PC-9 (cell line): ENCODE measurements at regions not wholly inside any gene's neighbourhood (a gene's known extent, or its start where the extent isn't known, plus 50 kb on each side); places are given as distances from the start of the nearest gene placed in this dataset.

ENCODE experiments used
- BruUV-seq: library from RNA; stranded (reverse); fragments of 400-500 nt; replicated peaks from 2 replicates; lab custom pipeline; 2021; lab: Mats Ljungman, UMichigan
- CTCF ChIA-PET: fragments of 300-600 bp; sonication (Branson Sonifier 250); formaldehyde crosslinking; loops from one replicate; lab custom pipeline; 2022; ENCODE audit warnings: antibody characterized with exemption; lab: Charles Lee
- POLR2A ChIA-PET: fragments of 300-600 bp; sonication (Branson Sonifier 250); formaldehyde crosslinking; loops from one replicate; lab custom pipeline; 2022; ENCODE audit warnings: antibody characterized with exemption; ENCODE audit not compliant: unreplicated experiment; lab: Charles Lee
- DNase-seq, 2 experiments: peaks; one replicate each; pipeline versions ENCODE4 v3.0.0 to v3.0.0-alpha.2; 2015 to 2022; ENCODE audit warnings: mixed read lengths in 1 of 2
- H2AFZ ChIP-seq: fragments of 200-600 bp; sonication (generic); 2 replicates; pipeline ENCODE4 v1.8.1; 2017; ENCODE audit warnings: antibody characterized with exemption
- H3F3A ChIP-seq: fragments of 200-600 bp; sonication (generic); 2 replicates; pipeline ENCODE4 v1.8.1; 2017; ENCODE audit warnings: antibody characterized with exemption, mild to moderate bottlenecking, low read depth; ENCODE audit not compliant: insufficient read depth
- H3K27ac ChIP-seq: fragments of 200-600 bp; sonication (generic); 2 replicates; pipeline ENCODE4 v1.6.1; 2016; ENCODE audit warnings: mixed run types
- H3K27me3 ChIP-seq: fragments of 200-600 bp; sonication (generic); 2 replicates; pipeline ENCODE4 v1.6.1; 2016; ENCODE audit warnings: low read depth, mixed run types; ENCODE audit not compliant: insufficient read depth
- H3K36me3 ChIP-seq: fragments of 200-600 bp; sonication (generic); 2 replicates; pipeline ENCODE4 v1.6.1; 2016; ENCODE audit warnings: low read depth, mixed run types
- H3K4me1 ChIP-seq: fragments of 200-600 bp; sonication (generic); replicated peaks from 2 replicates; pipeline ENCODE4 v1.6.1; 2016; ENCODE audit warnings: mixed run types; ENCODE audit not compliant: insufficient read depth
- H3K4me2 ChIP-seq: fragments of 200-600 bp; sonication (generic); 2 replicates; pipeline ENCODE4 v1.6.1; 2017; ENCODE audit warnings: mixed run types
- H3K4me3 ChIP-seq: fragments of 200-600 bp; sonication (generic); 2 replicates; pipeline ENCODE4 v1.6.1; 2016; ENCODE audit warnings: mixed run types
- H3K79me2 ChIP-seq: fragments of 200-600 bp; sonication (generic); 2 replicates; pipeline ENCODE4 v1.6.1; 2017; ENCODE audit warnings: low read depth, mixed run types
- H3K9me2 ChIP-seq: fragments of 200-600 bp; sonication (generic); 2 replicates; pipeline ENCODE4 v1.8.1; 2017; ENCODE audit warnings: mild to moderate bottlenecking; ENCODE audit not compliant: insufficient read depth
- H3K9me3 ChIP-seq: fragments of 200-600 bp; sonication (generic); 2 replicates; pipeline ENCODE4 v1.8.1; 2016; ENCODE audit warnings: low read depth; ENCODE audit not compliant: insufficient read depth
- H4K20me1 ChIP-seq: fragments of 200-600 bp; sonication (generic); 2 replicates; pipeline ENCODE4 v1.8.1; 2017; ENCODE audit not compliant: insufficient read depth
- EZH2 ChIP-seq: fragments of 200-600 bp; sonication (generic); IDR thresholded peaks from 2 replicates; pipeline ENCODE4 v1.8.0; 2017; ENCODE audit warnings: antibody characterized with exemption, low read depth
- intact Hi-C: fragments of 100-400 bp; cut with micrococcal nuclease; formaldehyde crosslinking; loops from one replicate; pipeline ENCODE4 v1.10.0; 2022; ENCODE audit not compliant: unreplicated experiment
- TF ChIP-seq, protein P1 (sequence below): fragments of 200-600 bp; sonication (generic); conservative IDR thresholded peaks from 2 replicates; pipeline ENCODE4 v1.6.1; 2017; ENCODE audit warnings: mixed run types, antibody characterized with exemption, mild to moderate bottlenecking, moderate library complexity

DNA sequence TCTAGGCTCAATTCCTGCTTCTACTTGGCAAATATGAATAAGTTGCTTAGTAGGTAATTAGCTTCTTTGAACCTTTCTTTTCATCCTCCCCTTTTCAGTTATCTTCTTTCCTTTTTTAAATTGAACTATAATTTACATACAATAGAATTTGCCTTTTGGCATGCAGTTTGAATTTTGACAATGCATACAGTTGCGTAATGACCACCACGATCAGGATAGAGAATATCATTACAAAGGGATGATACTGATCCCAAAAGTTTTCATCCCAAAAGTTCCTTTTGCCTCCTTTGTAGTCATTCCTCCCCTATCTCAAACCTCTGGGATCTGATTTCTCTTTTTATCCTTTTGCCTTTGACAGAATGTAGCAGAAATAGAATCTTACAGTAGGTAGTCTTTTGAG, 164.4 kb downstream of the NOC3L start:
- Histone ChIP-seq H3K9me2 (no peaks in the 10 kb centered on the region), H3K4me3 (no peak overlapping the region), H3F3A (no peaks in the 10 kb centered on the region), H3K27me3 (no peaks in the 10 kb centered on the region), H3K27ac (no peak overlapping the region), H3K36me3 (no peaks in the 10 kb centered on the region), H2AFZ (no peak overlapping the region), H3K4me2 (no peak overlapping the region), H3K79me2 (no peaks in the 10 kb centered on the region), H3K4me1 (no peaks in the 10 kb centered on the region), H4K20me1 (no peaks in the 10 kb centered on the region), H3K9me3 (no peaks in the 10 kb centered on the region)
- no peak for DNase-seq
- BruUV-seq, result no TSS peak
- POLR2A ChIA-PET, result no interaction called here
- no peak for TF ChIP-seq EZH2
- TF ChIP-seq, protein P1, sequence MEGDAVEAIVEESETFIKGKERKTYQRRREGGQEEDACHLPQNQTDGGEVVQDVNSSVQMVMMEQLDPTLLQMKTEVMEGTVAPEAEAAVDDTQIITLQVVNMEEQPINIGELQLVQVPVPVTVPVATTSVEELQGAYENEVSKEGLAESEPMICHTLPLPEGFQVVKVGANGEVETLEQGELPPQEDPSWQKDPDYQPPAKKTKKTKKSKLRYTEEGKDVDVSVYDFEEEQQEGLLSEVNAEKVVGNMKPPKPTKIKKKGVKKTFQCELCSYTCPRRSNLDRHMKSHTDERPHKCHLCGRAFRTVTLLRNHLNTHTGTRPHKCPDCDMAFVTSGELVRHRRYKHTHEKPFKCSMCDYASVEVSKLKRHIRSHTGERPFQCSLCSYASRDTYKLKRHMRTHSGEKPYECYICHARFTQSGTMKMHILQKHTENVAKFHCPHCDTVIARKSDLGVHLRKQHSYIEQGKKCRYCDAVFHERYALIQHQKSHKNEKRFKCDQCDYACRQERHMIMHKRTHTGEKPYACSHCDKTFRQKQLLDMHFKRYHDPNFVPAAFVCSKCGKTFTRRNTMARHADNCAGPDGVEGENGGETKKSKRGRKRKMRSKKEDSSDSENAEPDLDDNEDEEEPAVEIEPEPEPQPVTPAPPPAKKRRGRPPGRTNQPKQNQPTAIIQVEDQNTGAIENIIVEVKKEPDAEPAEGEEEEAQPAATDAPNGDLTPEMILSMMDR, result no peak
- CTCF ChIA-PET, result no interaction called here
- intact Hi-C loops, result no loop called here

DNA sequence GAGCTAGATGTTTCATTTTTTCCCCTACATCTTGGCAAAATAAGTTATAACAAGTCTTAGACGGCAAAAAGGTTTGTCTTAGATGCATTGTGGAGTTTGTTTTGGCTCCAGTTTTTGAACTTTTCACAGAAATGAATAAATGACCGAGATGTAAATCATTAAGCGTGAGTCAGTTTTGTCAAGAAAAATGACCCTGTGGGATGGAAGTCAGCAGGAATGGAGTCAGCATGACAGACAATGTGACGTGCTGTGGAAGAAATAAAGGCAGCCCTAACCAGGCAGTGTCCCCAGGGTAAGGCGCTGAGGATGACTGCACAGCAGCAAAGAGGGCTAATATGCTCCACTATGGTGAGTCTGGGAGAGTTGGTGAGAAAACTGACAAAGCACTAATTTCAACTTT, 163.2 kb downstream of the NOC3L start:
- intact Hi-C loops, result no loop called here
- ChIA-PET CTCF (no interaction called here), POLR2A (no interaction called here)
- H3K27ac ChIP-seq, result no peak overlapping the region
- no TSS peak for BruUV-seq
- TF ChIP-seq EZH2, result no peak
- TF ChIP-seq, protein P1, result no peak
- no peak overlapping the region for H3K4me2 ChIP-seq
- no peaks in the 10 kb centered on the region for H3K4me1 ChIP-seq
- no peaks in the 10 kb centered on the region for H4K20me1 ChIP-seq
- no peaks in the 10 kb centered on the region for H3F3A ChIP-seq
- no peaks in the 10 kb centered on the region for H3K9me3 ChIP-seq
- no peaks in the 10 kb centered on the region for H3K36me3 ChIP-seq
- H3K9me2 ChIP-seq, result no peaks in the 10 kb centered on the region
- no peak for DNase-seq
- H2AFZ ChIP-seq, result no peak overlapping the region
- no peaks in the 10 kb centered on the region for H3K79me2 ChIP-seq
- no peak overlapping the region for H3K4me3 ChIP-seq
- no peaks in the 10 kb centered on the region for H3K27me3 ChIP-seq

GRCh38 chr10:94200146-94200837, 162.4 kb downstream of the NOC3L start:
- Histone ChIP-seq H3K9me3 (no peaks in the 10 kb centered on the region), H3K4me3 (no peak overlapping the region), H3K79me2 (no peaks in the 10 kb centered on the region), H3K27me3 (no peaks in the 10 kb centered on the region), H3K9me2 (no peaks in the 10 kb centered on the region), H3K4me2 (no peak overlapping the region), H4K20me1 (no peaks in the 10 kb centered on the region), H2AFZ (no peak overlapping the region), H3F3A (no peaks in the 10 kb centered on the region), H3K27ac (no peak overlapping the region), H3K4me1 (no peaks in the 10 kb centered on the region), H3K36me3 (no peaks in the 10 kb centered on the region)
- DNase-seq, result no peak
- intact Hi-C loops, result no loop called here
- CTCF ChIA-PET, result no interaction called here
- BruUV-seq, result no TSS peak
- no peak for TF ChIP-seq EZH2
- TF ChIP-seq, protein P1, result no peak
- POLR2A ChIA-PET, result no interaction called here
